ENCODE measurements at regions not wholly inside any gene's neighbourhood (a gene's known extent, or its start where the extent isn't known, plus 50 kb on each side); places are given as distances from the start of the nearest gene placed in this dataset.

DNA sequence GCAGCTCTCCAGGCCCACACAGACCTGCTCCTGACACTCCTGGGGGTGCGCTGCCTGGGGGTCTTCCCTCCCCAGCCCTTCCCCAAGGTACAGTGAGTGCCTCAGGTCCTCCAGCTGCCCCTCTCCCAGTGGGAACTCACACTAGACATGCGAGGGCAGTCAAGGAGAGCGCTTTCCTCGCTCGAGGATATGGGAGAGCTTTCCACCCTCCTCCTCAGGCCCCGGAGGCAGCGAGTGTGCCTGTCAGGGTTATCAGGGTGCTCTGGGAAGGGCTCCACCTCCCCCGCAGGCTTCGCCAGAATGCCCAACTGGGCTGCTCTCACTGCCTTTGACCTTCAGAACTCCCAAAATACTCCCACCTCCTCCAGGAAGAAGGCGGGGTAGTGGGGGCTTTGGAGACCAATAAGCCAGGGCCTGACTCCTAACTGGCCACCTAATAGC is 85.7 kb upstream of the LAPTM4A start:
- TF ChIP-seq, protein P1, sequence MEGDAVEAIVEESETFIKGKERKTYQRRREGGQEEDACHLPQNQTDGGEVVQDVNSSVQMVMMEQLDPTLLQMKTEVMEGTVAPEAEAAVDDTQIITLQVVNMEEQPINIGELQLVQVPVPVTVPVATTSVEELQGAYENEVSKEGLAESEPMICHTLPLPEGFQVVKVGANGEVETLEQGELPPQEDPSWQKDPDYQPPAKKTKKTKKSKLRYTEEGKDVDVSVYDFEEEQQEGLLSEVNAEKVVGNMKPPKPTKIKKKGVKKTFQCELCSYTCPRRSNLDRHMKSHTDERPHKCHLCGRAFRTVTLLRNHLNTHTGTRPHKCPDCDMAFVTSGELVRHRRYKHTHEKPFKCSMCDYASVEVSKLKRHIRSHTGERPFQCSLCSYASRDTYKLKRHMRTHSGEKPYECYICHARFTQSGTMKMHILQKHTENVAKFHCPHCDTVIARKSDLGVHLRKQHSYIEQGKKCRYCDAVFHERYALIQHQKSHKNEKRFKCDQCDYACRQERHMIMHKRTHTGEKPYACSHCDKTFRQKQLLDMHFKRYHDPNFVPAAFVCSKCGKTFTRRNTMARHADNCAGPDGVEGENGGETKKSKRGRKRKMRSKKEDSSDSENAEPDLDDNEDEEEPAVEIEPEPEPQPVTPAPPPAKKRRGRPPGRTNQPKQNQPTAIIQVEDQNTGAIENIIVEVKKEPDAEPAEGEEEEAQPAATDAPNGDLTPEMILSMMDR (IDR thresholded peaks at IDR 0.05; ENCODE audit: low read depth, low read length), result no peak
- no peak for TF ChIP-seq POLR2A (IDR thresholded peaks at IDR 0.05; ENCODE audit: extremely low read depth, insufficient read length)
- TF ChIP-seq, protein P2, sequence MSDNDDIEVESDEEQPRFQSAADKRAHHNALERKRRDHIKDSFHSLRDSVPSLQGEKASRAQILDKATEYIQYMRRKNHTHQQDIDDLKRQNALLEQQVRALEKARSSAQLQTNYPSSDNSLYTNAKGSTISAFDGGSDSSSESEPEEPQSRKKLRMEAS (IDR thresholded peaks at IDR 0.05; ENCODE audit: low read depth, low read length), result no peak

Measured in NB4 (cell line).